Testis (tissue), 2 donors: ENCODE measurements at regions not wholly inside any gene's neighbourhood (a gene's known extent, or its start where the extent isn't known, plus 50 kb on each side); places are given as distances from the start of the nearest gene placed in this dataset.

Source experiments
- CTCF ChIP-seq, 3 experiments: fragments of 450-650 bp in 2 of 3; fragments of 200-600 bp in 1 of 3; sonication (generic) in 1 of 3; IDR thresholded peaks; one replicate each; pipeline ENCODE4 v1.5.1; 2016 to 2019; ENCODE audit warnings: antibody characterized with exemption in 3 of 3, mild to moderate bottlenecking in 2 of 3, moderate library complexity in 1 of 3
- POLR2A ChIP-seq: fragments of 450-650 bp; IDR thresholded peaks from one replicate; pipeline ENCODE4 v1.6.1; 2017; ENCODE audit warnings: antibody characterized with exemption, mild to moderate bottlenecking, moderate library complexity

DNA sequence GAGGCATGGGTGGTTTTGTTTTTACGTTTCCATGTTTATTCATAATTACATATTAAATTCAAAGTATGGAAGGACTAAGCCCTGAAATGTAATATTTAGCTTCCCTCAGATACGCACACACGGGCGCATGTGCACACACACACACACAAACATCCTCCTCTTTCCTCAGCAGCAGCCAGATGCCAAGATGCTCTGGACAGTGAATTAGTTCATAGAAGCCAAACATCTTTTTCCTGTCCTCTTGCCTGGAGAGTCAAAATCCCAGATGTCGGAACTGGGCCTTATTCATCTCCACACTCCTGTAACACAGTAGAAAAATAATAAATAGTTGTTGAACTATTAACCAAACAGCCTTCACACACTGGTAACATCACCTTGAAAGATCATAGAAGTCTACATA is 273.1 kb downstream of the SP3 start:
- TF ChIP-seq POLR2A = no peak
- no peak for TF ChIP-seq CTCF (IDR thresholded peaks at IDR 0.05)
